NT2/D1 (cell line): ENCODE measurements at regions not wholly inside any gene's neighbourhood (a gene's known extent, or its start where the extent isn't known, plus 50 kb on each side); places are given as distances from the start of the nearest gene placed in this dataset.

ENCODE experiments used
- DNase-seq: peaks from one replicate; pipeline ENCODE4 v3.0.0-alpha.2; 2011; ENCODE audit warnings: low read depth, low spot score
- H3K27me3 ChIP-seq: 2 replicates; pipeline ENCODE4 v1.6.0; 2011; ENCODE audit warnings: mild to moderate bottlenecking; ENCODE audit not compliant: insufficient read length, insufficient read depth
- H3K36me3 ChIP-seq: 2 replicates; pipeline ENCODE4 v1.6.1; 2011; ENCODE audit warnings: mild to moderate bottlenecking, low read length, mixed read lengths; ENCODE audit not compliant: insufficient read depth, insufficient read length
- H3K4me1 ChIP-seq: 2 replicates; pipeline ENCODE4 v1.5.1; 2011; ENCODE audit not compliant: insufficient read depth, insufficient read length
- H3K4me3 ChIP-seq: 2 replicates; pipeline ENCODE4 v1.5.1; 2011; ENCODE audit warnings: low read depth; ENCODE audit not compliant: insufficient read length
- H3K9ac ChIP-seq: 2 replicates; pipeline ENCODE4 v1.6.0; 2011; ENCODE audit warnings: low read depth; ENCODE audit not compliant: insufficient read length
- H3K9me3 ChIP-seq: 2 replicates; pipeline ENCODE4 v1.5.1; 2011; ENCODE audit warnings: mild to moderate bottlenecking, low read length; ENCODE audit not compliant: insufficient read depth
- SUZ12 ChIP-seq: IDR thresholded peaks from 2 replicates; pipeline ENCODE4 v1.6.1; 2011; ENCODE audit not compliant: insufficient read length, insufficient read depth; ENCODE audit errors: extremely low read depth
- YY1 ChIP-seq: IDR thresholded peaks from 2 replicates; pipeline ENCODE4 v1.6.1; 2011; ENCODE audit not compliant: insufficient read length, insufficient read depth
- ZNF274 ChIP-seq: IDR thresholded peaks from 2 replicates; pipeline ENCODE4 v1.6.1; 2011; ENCODE audit warnings: mild to moderate bottlenecking, low read depth, low read length

GRCh38 chr6:28732052-28732451, 191.7 kb downstream of the TRIM27 start:
- Histone ChIP-seq H3K36me3 (no peaks in the 10 kb centered on the region), H3K27me3 (peaks cover 44% of the 10 kb centered on the region), H3K4me3 (no peak overlapping the region), H3K9me3 (no peaks in the 10 kb centered on the region), H3K4me1 (no peaks in the 10 kb centered on the region), H3K9ac (no peak overlapping the region)
- no peak for DNase-seq
- TF ChIP-seq YY1: no peak
- TF ChIP-seq SUZ12: no peak
- no peak for TF ChIP-seq ZNF274

GRCh38 chr6:28734443-28734959, 189.3 kb downstream of the TRIM27 start:
- no peak overlapping the region for H3K4me3 ChIP-seq
- no peak for TF ChIP-seq SUZ12
- TF ChIP-seq YY1: no peak
- TF ChIP-seq ZNF274: no peak
- H3K36me3 ChIP-seq: no peaks in the 10 kb centered on the region
- no peak overlapping the region for H3K9ac ChIP-seq
- H3K9me3 ChIP-seq: no peaks in the 10 kb centered on the region
- peaks cover 66% of the 10 kb centered on the region for H3K27me3 ChIP-seq
- no peak for DNase-seq
- H3K4me1 ChIP-seq: no peaks in the 10 kb centered on the region

- no peak for DNase-seq
- Histone ChIP-seq H3K36me3 (no peaks in the 10 kb centered on the region), H3K4me1 (no peaks in the 10 kb centered on the region), H3K27me3 (peaks cover 72% of the 10 kb centered on the region), H3K4me3 (no peak overlapping the region), H3K9me3 (no peaks in the 10 kb centered on the region), H3K9ac (no peak overlapping the region)
- TF ChIP-seq ZNF274: no peak
- TF ChIP-seq SUZ12: no peak
- no peak for TF ChIP-seq YY1
Measured at GRCh38 chr6:28736121-28736520, 187.7 kb downstream of the TRIM27 start.

- no peaks in the 10 kb centered on the region for H3K36me3 ChIP-seq
- no peaks in the 10 kb centered on the region for H3K9me3 ChIP-seq
- H3K27me3 ChIP-seq: peaks cover 66% of the 10 kb centered on the region
- H3K9ac ChIP-seq: peak overlapping the region; percentile 3
- no peak for TF ChIP-seq SUZ12
- TF ChIP-seq ZNF274: no peak
- no peak for TF ChIP-seq YY1
- DNase-seq: no peak
- no peaks in the 10 kb centered on the region for H3K4me1 ChIP-seq
- H3K4me3 ChIP-seq: peak overlapping the region; percentile 31
Measured at GRCh38 chr6:28737750-28738395, 185.9 kb downstream of the TRIM27 start.

DNA sequence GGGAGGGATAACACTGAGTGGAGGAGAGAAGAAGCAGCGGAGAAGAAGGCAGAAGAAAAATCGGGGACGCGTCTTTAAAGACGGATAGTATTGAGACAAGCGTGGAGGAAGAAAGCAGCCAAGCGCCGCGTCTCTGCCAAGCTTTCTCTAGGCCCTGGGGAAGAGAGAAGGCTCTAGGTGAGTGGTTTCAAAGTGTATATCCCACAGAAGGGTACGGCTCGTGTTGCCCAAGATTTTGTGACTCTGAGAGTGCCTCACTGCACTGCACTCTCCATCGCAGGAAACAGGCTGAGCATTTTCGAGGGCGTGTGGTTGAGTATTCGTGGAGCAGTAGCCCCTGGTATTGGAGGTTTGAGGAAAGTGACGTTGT, 185.4 kb downstream of the TRIM27 start:
- no peaks in the 10 kb centered on the region for H3K36me3 ChIP-seq
- H3K27me3 ChIP-seq: peaks cover 69% of the 10 kb centered on the region
- TF ChIP-seq YY1: no peak
- TF ChIP-seq SUZ12: no peak
- no peak for TF ChIP-seq ZNF274
- H3K9me3 ChIP-seq: no peaks in the 10 kb centered on the region
- peak overlapping the region; percentile 3 for H3K9ac ChIP-seq
- no peak for DNase-seq
- peak overlapping the region; percentile 31 for H3K4me3 ChIP-seq
- H3K4me1 ChIP-seq: no peaks in the 10 kb centered on the region

DNA sequence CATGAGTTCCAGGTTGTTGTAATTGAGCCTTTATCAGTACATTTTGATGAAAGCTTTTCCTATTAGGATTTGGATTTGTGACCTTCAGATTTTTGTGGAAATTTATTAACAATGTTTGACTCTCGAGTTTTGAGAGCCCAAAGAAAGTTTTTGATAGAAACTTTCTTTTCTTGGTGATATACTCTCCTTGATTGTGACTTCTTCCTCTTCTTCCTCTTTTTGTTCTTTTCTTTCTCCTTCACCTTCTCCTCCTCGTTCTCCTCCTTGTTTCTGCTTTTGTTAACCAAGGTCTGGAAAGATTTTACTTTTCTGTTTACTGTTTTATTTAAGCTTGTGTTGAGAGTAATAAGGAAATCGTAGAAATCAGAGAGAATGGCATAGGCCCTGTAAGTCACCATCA, 182.4 kb downstream of the TRIM27 start:
- TF ChIP-seq YY1 (no peak), SUZ12 (no peak), ZNF274 (no peak)
- H3K9me3 ChIP-seq: no peaks in the 10 kb centered on the region
- H3K4me1 ChIP-seq: no peaks in the 10 kb centered on the region
- peaks cover 77% of the 10 kb centered on the region for H3K27me3 ChIP-seq
- no peak overlapping the region for H3K4me3 ChIP-seq
- DNase-seq: no peak
- H3K9ac ChIP-seq: no peak overlapping the region
- H3K36me3 ChIP-seq: no peaks in the 10 kb centered on the region

DNA sequence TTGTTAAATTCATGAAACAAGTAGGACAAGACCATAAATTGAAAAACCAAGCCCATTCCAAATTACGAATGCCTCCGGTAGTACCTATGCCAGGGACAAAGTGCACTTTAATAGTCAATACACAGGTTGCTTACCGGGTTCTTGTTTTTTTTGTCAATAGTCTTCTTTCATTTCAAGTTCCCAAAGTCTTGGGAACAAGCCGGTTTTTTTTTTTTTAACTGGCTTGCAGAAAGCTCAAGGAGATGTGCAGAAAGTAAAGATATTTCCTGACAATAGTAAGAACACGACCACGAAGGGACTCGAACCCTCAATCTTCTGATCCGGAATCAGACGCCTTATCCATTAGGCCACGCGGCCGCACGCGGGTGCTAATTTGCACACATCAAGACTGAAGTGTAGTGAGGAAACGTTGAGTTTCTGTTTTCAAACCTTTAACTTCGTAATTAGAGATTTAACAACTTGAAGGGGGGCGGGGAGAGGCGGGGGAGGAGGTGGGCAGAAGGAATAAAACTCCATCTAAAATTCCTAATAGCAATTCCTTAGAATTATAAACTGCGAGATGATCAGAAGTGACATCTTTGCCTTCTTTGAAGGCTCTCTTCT, 181.0 kb downstream of the TRIM27 start:
- no peak for TF ChIP-seq SUZ12
- no peak for TF ChIP-seq ZNF274
- TF ChIP-seq YY1: no peak
- no peaks in the 10 kb centered on the region for H3K4me1 ChIP-seq
- H3K9me3 ChIP-seq: no peaks in the 10 kb centered on the region
- DNase-seq: peak; percentile 46
- no peaks in the 10 kb centered on the region for H3K36me3 ChIP-seq
- peak overlapping the region; percentile 49 for H3K4me3 ChIP-seq
- H3K27me3 ChIP-seq: peaks cover 75% of the 10 kb centered on the region
- no peak overlapping the region for H3K9ac ChIP-seq
